ENCODE measurements at regions not wholly inside any gene's neighbourhood (a gene's known extent, or its start where the extent isn't known, plus 50 kb on each side); places are given as distances from the start of the nearest gene placed in this dataset.

DNA sequence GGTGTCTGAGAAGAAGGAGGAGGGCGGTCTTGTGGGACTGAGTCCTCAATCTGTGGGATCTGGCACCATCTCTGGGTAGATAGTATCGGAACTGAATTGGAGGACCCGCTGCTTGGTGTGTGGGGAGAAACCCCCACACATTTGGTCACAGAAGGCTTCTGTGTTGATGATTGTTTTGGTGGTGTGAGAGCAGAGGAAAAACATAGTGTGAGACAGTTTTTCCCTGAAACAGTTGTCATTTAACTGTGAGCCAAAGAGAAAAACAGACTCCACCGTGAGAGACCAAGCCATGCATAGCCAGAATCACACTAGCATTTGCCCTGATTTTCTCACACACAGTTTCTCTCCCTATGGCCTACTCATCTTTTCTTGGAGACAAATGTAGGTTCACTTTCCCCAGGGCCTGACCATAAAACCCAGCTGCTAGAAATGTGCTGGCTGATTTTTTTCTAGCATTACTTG, 91.4 kb upstream of the FLRT2 start:
- intact Hi-C loops (cut with DNase I; ENCODE audit: low total_unique reads), result no loop called here
- TF ChIP-seq POLR2A (IDR thresholded peaks at IDR 0.05), result no peak
- TF ChIP-seq, protein P1, sequence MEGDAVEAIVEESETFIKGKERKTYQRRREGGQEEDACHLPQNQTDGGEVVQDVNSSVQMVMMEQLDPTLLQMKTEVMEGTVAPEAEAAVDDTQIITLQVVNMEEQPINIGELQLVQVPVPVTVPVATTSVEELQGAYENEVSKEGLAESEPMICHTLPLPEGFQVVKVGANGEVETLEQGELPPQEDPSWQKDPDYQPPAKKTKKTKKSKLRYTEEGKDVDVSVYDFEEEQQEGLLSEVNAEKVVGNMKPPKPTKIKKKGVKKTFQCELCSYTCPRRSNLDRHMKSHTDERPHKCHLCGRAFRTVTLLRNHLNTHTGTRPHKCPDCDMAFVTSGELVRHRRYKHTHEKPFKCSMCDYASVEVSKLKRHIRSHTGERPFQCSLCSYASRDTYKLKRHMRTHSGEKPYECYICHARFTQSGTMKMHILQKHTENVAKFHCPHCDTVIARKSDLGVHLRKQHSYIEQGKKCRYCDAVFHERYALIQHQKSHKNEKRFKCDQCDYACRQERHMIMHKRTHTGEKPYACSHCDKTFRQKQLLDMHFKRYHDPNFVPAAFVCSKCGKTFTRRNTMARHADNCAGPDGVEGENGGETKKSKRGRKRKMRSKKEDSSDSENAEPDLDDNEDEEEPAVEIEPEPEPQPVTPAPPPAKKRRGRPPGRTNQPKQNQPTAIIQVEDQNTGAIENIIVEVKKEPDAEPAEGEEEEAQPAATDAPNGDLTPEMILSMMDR (IDR thresholded peaks at IDR 0.05), result no peak
- no peak for DNase-seq (ENCODE audit: low spot score in 2 of 2)
- H3K4me3 ChIP-seq (ENCODE audit: low read depth, poor library complexity, severe bottlenecking), result no peak overlapping the region
- whole genome bisulfite sequencing, 2 donors, result 82% methylated on average over 4 of the region's 4 CpGs

DNA sequence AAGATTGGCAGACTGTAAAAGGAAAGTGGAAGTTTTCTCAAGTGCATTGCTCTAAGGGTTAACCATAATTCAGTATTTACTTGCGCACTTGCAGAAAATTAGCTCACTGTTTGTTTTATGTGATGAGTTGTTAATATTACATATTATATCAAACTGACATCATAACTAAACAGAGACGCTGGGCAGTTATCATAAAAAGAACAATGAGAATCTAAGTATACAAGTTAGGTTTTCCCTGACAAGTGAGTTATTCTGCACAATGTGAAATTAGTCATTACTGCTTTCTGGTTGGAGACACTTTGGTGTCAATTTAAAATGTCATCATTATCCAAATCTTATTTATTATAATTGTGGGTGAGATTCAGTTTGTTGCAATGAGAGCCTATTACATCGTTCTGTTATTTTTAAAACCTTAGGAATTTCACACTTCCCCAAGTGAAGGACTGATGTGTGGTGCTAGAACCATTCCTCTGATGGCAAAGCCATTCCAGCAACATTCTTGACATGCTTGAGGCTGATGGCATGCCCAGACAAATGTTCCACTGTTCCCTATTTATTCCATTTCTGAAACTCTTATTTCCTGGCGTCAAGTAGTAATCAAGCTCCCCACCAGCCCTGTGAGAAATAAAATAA, 90.1 kb upstream of the FLRT2 start:
- intact Hi-C loops (cut with DNase I; ENCODE audit: low total_unique reads), result no loop called here
- no peak for DNase-seq (ENCODE audit: low spot score in 2 of 2)
- WGBS, 2 donors, result 32 to 37% methylated on average over 4 of the region's 4 CpGs

DNA sequence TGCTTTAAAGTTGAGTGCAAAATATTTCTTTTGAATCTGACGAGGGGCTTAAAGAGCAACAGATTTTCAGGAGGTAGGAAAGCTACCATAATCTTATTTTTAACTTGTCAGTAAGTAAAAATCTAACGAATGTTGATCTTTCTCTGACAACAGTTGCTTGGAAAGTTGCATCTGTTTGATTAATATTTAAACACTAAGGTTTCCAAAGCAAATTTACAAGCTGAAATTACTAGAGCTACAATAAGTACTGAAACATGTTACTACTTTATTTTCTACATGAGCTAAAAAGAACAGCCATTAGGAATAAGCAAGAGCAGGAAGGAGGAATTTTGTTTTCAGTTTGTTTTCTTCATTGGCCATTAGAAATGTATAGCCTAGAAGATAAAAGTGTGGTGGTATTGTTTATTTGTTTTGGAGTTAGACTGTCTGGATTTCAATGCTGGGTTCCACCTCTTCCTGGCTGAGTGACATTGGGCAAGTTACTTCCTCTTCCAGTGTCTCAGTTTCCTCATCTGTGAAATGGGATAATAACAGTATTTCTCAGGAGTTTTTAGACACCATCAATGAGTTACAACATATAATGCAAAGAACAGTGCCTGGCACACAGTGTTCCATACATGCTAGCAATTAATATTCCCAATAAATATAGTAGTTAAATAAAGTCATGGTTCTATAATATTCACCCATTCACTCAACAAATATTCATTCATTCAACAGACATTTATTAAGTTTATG, 87.9 kb upstream of the FLRT2 start:
- H3K4me3 ChIP-seq (ENCODE audit: low read depth, poor library complexity, severe bottlenecking), result no peak overlapping the region
- TF ChIP-seq, protein P1 (IDR thresholded peaks at IDR 0.05), result no peak
- TF ChIP-seq POLR2A (IDR thresholded peaks at IDR 0.05), result no peak
- intact Hi-C loops (cut with DNase I; ENCODE audit: low total_unique reads), result no loop called here
- no peak for DNase-seq (ENCODE audit: low spot score in 2 of 2)
- 81 to 84% methylated on average over 2 of the region's 2 CpGs for WGBS, 2 donors

More for the DNA sequence above, 90.1 kb upstream of the FLRT2 start:
- TF ChIP-seq, protein P1 (IDR thresholded peaks at IDR 0.05), result no peak
- TF ChIP-seq POLR2A (IDR thresholded peaks at IDR 0.05), result no peak
- no peak overlapping the region for H3K4me3 ChIP-seq (ENCODE audit: low read depth, poor library complexity, severe bottlenecking)

DNA sequence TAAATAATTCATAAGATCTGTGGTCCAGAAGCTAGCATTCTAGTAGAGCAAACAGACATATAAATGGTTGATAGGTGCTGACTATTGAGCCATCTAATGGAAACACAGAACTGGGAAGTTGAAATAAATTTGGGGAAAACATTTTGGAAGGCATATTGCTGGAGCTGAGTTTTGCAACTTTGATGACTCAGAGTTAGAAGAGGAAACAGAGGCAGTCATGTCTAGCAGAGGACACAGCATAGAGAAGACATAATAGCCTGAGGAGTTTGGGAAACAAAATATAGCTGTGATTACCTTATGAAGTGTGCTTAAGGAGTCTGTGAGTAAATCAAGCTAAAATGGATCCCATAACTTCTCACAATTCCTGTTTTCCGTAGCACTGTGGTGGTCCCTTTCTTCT, 86.9 kb upstream of the FLRT2 start:
- H3K4me3 ChIP-seq (ENCODE audit: low read depth, poor library complexity, severe bottlenecking), result no peak overlapping the region
- WGBS, 2 donors, result 93 to 97% methylated on average over 1 of the region's 1 CpG
- intact Hi-C loops (cut with DNase I; ENCODE audit: low total_unique reads), result no loop called here

DNA sequence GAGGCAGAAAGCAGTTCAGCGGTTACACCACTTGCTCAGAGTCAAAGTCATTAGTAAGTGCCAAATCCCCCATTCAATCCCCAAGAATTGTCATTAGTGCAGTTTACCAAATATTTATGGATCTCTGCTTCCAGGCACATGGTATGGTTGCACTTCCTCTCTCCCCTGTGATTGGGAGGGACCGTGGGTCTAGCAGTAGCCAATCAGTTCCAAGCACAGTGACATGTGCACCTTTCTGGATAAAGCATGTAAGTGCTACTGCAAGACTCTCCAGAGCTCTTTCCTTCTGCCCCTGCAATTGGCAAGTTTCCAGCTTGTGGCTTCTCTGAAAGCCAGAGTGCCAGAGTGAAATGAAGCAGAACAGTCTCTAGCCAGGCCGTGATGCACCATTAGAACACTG, 85.3 kb upstream of the FLRT2 start:
- no peak for DNase-seq (ENCODE audit: low spot score in 2 of 2)
- TF ChIP-seq POLR2A (IDR thresholded peaks at IDR 0.05), result no peak
- TF ChIP-seq, protein P1 (IDR thresholded peaks at IDR 0.05), result no peak
- WGBS, 2 donors, result 78 to 90% methylated on average over 3 of the region's 3 CpGs
- intact Hi-C loops (cut with DNase I; ENCODE audit: low total_unique reads), result no loop called here
- H3K4me3 ChIP-seq (ENCODE audit: low read depth, poor library complexity, severe bottlenecking), result no peak overlapping the region

More for the DNA sequence above, 86.9 kb upstream of the FLRT2 start:
- no peak for DNase-seq (ENCODE audit: low spot score in 2 of 2)
- TF ChIP-seq, protein P1 (IDR thresholded peaks at IDR 0.05), result no peak
- no peak for TF ChIP-seq POLR2A (IDR thresholded peaks at IDR 0.05)
